GM23338 (cell line): ENCODE measurements at regions not wholly inside any gene's neighbourhood (a gene's known extent, or its start where the extent isn't known, plus 50 kb on each side); places are given as distances from the start of the nearest gene placed in this dataset.

Experiments used
- ATAC-seq: fragments of 200-7000 bp; cut with Tn5 transposase; 3 replicates; pipeline ENCODE4 v1.9.1; 2020
- DNase-seq: peaks from one replicate; pipeline ENCODE4 v3.0.0-alpha.2; 2015; ENCODE audit warnings: low spot score
- H2AFZ ChIP-seq: fragments of 200-600 bp; sonication (generic); 2 replicates; pipeline ENCODE4 v1.8.0; 2016; ENCODE audit warnings: antibody characterized with exemption, mild to moderate bottlenecking, moderate library complexity
- H3F3A ChIP-seq: fragments of 200-600 bp; sonication (generic); replicated peaks from 2 replicates; pipeline ENCODE4 v1.8.0; 2017; ENCODE audit warnings: antibody characterized with exemption, mixed run types, low read depth
- H3K27ac ChIP-seq: fragments of 200-600 bp; sonication (generic); 2 replicates; pipeline ENCODE4 v1.6.1; 2016; ENCODE audit warnings: low read depth
- H3K27me3 ChIP-seq: fragments of 200-600 bp; sonication (generic); 2 replicates; pipeline ENCODE4 v1.8.0; 2016; ENCODE audit warnings: mild to moderate bottlenecking, mixed run types, moderate library complexity; ENCODE audit not compliant: insufficient read depth
- H3K36me3 ChIP-seq: fragments of 200-600 bp; sonication (generic); 2 replicates; pipeline ENCODE4 v1.8.0; 2016; ENCODE audit warnings: mild to moderate bottlenecking; ENCODE audit not compliant: insufficient read depth
- H3K4me1 ChIP-seq: fragments of 200-600 bp; sonication (generic); 2 replicates; pipeline ENCODE4 v1.8.0; 2016; ENCODE audit warnings: mild to moderate bottlenecking, moderate library complexity; ENCODE audit not compliant: insufficient read depth
- H3K4me2 ChIP-seq: fragments of 200-600 bp; sonication (generic); 2 replicates; pipeline ENCODE4 v1.7.1; 2017; ENCODE audit warnings: mixed run types
- H3K4me3 ChIP-seq: fragments of 200-600 bp; sonication (generic); 2 replicates; pipeline ENCODE4 v1.6.1; 2016; ENCODE audit warnings: mixed run types
- H3K79me2 ChIP-seq: fragments of 200-600 bp; sonication (generic); replicated peaks from 2 replicates; pipeline ENCODE4 v1.8.0; 2017; ENCODE audit warnings: mild to moderate bottlenecking; ENCODE audit not compliant: insufficient read depth
- H3K9me2 ChIP-seq: fragments of 200-600 bp; sonication (generic); 2 replicates; pipeline ENCODE4 v1.8.0; 2017; ENCODE audit not compliant: insufficient read depth
- H4K20me1 ChIP-seq: fragments of 200-600 bp; sonication (generic); replicated peaks from 2 replicates; pipeline ENCODE4 v1.8.0; 2017; ENCODE audit warnings: mild to moderate bottlenecking; ENCODE audit not compliant: insufficient read depth
- H3K27ac Mint-ChIP-seq: 2 replicates; pipeline ENCODE4 v1.8.0; 2020; ENCODE audit warnings: inconsistent platforms, mild to moderate bottlenecking, moderate library complexity, mixed read lengths
- H3K27me3 Mint-ChIP-seq: 3 replicates; pipeline ENCODE4 v1.8.0; 2022; ENCODE audit warnings: low read depth, mild to moderate bottlenecking, moderate library complexity, mixed read lengths, inconsistent platforms; ENCODE audit not compliant: insufficient read depth, poor library complexity
- H3K36me3 Mint-ChIP-seq: 3 replicates; pipeline ENCODE4 v1.8.0; 2021; ENCODE audit warnings: low read depth, mild to moderate bottlenecking, inconsistent platforms, moderate library complexity, mixed read lengths
- H3K4me1 Mint-ChIP-seq: 3 replicates; pipeline ENCODE4 v1.8.0; 2020; ENCODE audit warnings: mild to moderate bottlenecking, inconsistent platforms, mixed read lengths
- H3K4me3 Mint-ChIP-seq: 3 replicates; pipeline ENCODE4 v1.8.0; 2021; ENCODE audit warnings: moderate library complexity, mild to moderate bottlenecking, inconsistent platforms, mixed read lengths
- H3K9me3 Mint-ChIP-seq: 3 replicates; pipeline ENCODE4 v1.8.0; 2020; ENCODE audit warnings: moderate library complexity, mild to moderate bottlenecking, inconsistent platforms, mixed read lengths
- CREB1 ChIP-seq: fragments of 250-450 bp; sonication (Bioruptor Pico); IDR thresholded peaks from 2 replicates; pipeline ENCODE4 v1.5.0; 2020; ENCODE audit warnings: low read depth, mild to moderate bottlenecking, moderate library complexity
- CTCF ChIP-seq, 2 experiments: fragments of 200-600 bp in 1 of 2; sonication (generic) in 1 of 2; conservative IDR thresholded peaks; 2 replicates each; pipeline versions ENCODE4 v1.5.1 to v1.6.1; 2016 to 2017; ENCODE audit warnings: antibody characterized with exemption in 2 of 2, low read depth in 2 of 2, mild to moderate bottlenecking in 2 of 2, moderate library complexity in 1 of 2
- ETS1 ChIP-seq: IDR thresholded peaks from 2 replicates; pipeline ENCODE4 v1.6.1; 2016; ENCODE audit warnings: antibody characterized with exemption
- EZH2 ChIP-seq: fragments of 200-600 bp; sonication (generic); IDR thresholded peaks from one replicate; pipeline ENCODE4 v1.8.0; 2017; ENCODE audit warnings: antibody characterized with exemption, mild to moderate bottlenecking, low read depth; ENCODE audit not compliant: unreplicated experiment
- EZH2phosphoT487 ChIP-seq: fragments of 200-600 bp; sonication (generic); IDR thresholded peaks from one replicate; pipeline ENCODE4 v1.8.1; 2018; ENCODE audit warnings: antibody characterized with exemption; ENCODE audit not compliant: unreplicated experiment
- JUNB ChIP-seq: IDR thresholded peaks from one replicate; pipeline ENCODE4 v1.6.1; 2016; ENCODE audit warnings: antibody characterized with exemption; ENCODE audit not compliant: unreplicated experiment
- NANOG ChIP-seq: IDR thresholded peaks from 2 replicates; pipeline ENCODE4 v1.6.1; 2016; ENCODE audit warnings: antibody characterized with exemption, borderline replicate concordance
- POLR2AphosphoS5 ChIP-seq: IDR thresholded peaks from 2 replicates; pipeline ENCODE4 v1.6.1; 2016; ENCODE audit warnings: antibody characterized with exemption, low read depth
- REST ChIP-seq: IDR thresholded peaks from one replicate; pipeline ENCODE4 v1.6.1; 2018; ENCODE audit warnings: antibody characterized with exemption; ENCODE audit not compliant: unreplicated experiment
- ZNF331 ChIP-seq: fragments of 250-450 bp; sonication (Bioruptor Pico); IDR thresholded peaks from 2 replicates; pipeline ENCODE4 v1.5.0; 2020; ENCODE audit warnings: low read depth, mild to moderate bottlenecking, moderate library complexity
- ZNF462 ChIP-seq: fragments of 250-450 bp; sonication (Bioruptor Pico); IDR thresholded peaks from 2 replicates; pipeline ENCODE4 v1.5.0; 2020; ENCODE audit warnings: mild to moderate bottlenecking, moderate library complexity

- ATAC-seq (no peak), DNase-seq (no peak)
- Histone ChIP-seq H3K4me2 (no peak overlapping the region), H3K9me2 (no peaks in the 10 kb centered on the region), H4K20me1 (no peaks in the 10 kb centered on the region), H3K79me2 (no peaks in the 10 kb centered on the region), H3K4me1 (no peaks in the 10 kb centered on the region), H3K36me3 (no peaks in the 10 kb centered on the region), H3K27ac (no peak overlapping the region), H3F3A (no peaks in the 10 kb centered on the region), H3K27me3 (no peaks in the 10 kb centered on the region), H3K4me3 (no peak overlapping the region), H2AFZ (no peak overlapping the region)
- TF ChIP-seq NANOG (no peak), ZNF462 (CRISPR knock-in tag) (no peak), CTCF (conservative IDR thresholded peaks at IDR 0.05; ENCODE audit: low read depth in 2 of 2) (no peak), CREB1 (no peak), ETS1 (no peak), POLR2AphosphoS5 (no peak), ZNF331 (no peak), EZH2phosphoT487 (no peak), JUNB (no peak), EZH2 (no peak), REST (no peak)
- no peaks in the 10 kb centered on the region for H3K9me3 Mint-ChIP-seq
- no peak overlapping the region for H3K4me3 Mint-ChIP-seq
- no peak overlapping the region for H3K27ac Mint-ChIP-seq
- H3K27me3 Mint-ChIP-seq = no peaks in the 10 kb centered on the region
- peaks cover 4% of the 10 kb centered on the region; the same call in 2 of the 3 replicates for H3K4me1 Mint-ChIP-seq
- no peaks in the 10 kb centered on the region for H3K36me3 Mint-ChIP-seq
These were observed 713.2 kb downstream of the NOVA1 start for GRCh38 chr14:25884657-25885056.
